GM18868 (cell line): ENCODE measurements at regions not wholly inside any gene's neighbourhood (a gene's known extent, or its start where the extent isn't known, plus 50 kb on each side); places are given as distances from the start of the nearest gene placed in this dataset.
"Not testable (repeated sequence)": the region's sequence is repeated elsewhere in the genome, so short reads cannot be mapped to it uniquely, and the experiment has no call there.

ENCODE experiments used
- ATAC-seq: cut with Tn5 transposase; IDR thresholded peaks from one replicate; pipeline ENCODE4 v1.9.1; 2021; ENCODE audit warnings: mild to moderate bottlenecking, moderate library complexity; ENCODE audit not compliant: unreplicated experiment

- ATAC-seq, result not testable (repeated sequence)
Measured at GRCh38 chr22:23443905-23444304, 136.2 kb downstream of the IGLL1 start.

GRCh38 chr22:23439581-23439980 lies 140.5 kb downstream of the IGLL1 start:
- not testable (repeated sequence) for ATAC-seq

DNA sequence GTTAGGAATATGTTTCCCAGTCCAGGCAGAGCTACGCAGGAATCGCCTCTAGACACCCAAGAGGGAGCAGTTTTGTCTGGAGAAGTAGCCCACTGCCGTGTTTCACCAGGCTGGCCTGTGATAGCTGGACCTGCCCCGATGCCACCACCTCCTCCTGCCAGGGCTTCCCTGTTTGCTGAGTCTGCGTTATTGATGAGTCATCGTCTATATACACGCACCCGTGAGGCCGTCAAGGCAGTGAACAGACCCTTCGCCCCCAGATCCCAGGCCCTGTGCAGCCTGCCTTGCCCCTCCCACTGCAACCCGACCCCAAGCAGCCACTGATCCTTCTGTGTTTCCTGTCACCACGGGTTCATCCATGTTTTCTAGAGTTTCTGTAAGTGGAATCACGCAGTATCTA lies 141.9 kb downstream of the IGLL1 start:
- no peak for ATAC-seq

- ATAC-seq, result no peak
Measured at GRCh38 chr22:23437779-23438178, 142.3 kb downstream of the IGLL1 start.

- not testable (repeated sequence) for ATAC-seq
Measured at GRCh38 chr22:23437107-23437395, 143.0 kb downstream of the IGLL1 start.

DNA sequence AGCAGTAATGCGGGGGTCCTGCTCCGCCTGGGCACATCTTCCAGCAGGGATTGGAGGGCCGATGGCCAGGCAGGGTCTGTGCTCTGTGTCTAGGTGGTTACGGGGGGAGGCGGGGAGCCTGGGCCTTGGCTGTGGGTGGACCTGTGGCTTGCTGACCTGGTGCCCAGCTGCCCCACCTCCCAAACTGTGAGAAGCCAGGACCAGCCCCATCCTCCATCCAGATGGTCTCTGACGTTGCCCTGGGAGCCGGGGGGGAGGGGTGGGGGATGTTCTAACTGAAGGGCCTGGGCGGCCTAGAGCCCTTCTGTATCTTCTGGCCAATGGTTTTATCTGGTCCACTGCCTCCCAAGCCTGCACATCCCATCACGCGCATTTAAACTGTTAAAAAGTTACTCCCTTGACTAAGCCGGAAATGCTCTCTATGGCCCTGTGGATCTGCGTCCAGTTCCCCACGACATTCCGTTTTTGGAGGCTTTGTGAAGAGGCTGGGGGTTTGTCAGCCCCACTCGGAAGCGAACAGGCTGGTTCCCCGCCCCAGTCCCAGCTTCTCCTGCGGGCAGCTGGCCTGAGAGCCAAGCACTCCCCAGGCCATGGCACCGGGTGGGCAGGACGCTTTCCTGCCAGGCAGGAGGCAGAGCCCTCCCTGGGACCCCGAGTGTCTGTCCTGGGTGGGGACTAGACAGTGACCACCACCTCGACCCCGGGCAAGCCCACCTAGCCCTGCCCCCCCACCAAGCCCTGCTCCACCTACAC lies 143.6 kb downstream of the IGLL1 start:
- ATAC-seq, result not testable (repeated sequence)

DNA sequence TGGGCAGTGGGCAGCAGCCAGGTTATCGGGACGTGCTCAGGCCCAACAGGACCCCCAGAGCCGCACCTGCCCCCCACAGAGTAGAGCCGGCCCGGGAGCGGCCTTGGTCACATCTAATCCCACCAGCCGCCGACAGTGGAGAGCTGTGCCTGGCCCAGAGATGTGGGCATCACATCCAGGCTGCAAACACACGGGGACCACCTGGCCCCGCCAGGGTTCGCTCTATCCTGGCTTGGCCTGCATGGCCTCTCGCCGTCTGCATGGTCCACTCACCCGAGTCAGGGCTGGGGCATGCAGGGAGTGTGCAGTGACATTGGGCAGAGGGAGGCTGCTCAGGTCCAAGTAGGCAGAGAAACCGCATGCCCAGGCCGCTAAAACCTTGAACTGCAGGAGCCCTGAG lies 144.9 kb downstream of the IGLL1 start:
- not testable (repeated sequence) for ATAC-seq

DNA sequence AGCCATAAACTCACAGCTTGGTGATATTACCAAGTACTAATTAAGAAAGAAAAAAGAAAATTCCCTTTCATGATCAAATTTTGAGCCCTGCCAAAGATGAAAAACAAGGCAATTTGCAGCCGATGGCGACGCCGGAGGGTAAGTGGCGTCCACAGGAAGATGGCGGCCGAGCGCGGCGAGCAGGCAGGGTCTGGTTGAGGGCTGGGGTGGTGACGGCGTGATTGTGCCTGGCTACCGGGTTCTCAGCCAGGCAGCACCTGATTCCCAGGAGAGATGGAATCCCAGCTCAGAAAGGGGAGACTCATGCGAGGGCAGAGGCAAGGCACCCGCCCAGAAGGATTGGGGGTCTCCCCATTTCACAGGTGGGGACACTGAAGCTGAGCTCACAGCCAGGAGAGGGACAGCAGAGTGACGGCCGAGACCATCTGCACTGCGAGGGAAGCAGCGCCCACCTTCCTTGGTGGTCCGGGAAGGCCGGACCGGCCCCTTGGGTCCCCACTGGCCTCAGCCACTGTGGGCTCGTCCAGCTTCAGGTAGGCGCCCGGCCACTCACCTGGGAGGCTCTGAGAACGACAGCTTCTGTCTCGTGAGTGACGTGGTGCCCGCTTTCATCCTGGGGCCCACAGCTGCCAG lies 145.8 kb downstream of the IGLL1 start:
- not testable (repeated sequence) for ATAC-seq

DNA sequence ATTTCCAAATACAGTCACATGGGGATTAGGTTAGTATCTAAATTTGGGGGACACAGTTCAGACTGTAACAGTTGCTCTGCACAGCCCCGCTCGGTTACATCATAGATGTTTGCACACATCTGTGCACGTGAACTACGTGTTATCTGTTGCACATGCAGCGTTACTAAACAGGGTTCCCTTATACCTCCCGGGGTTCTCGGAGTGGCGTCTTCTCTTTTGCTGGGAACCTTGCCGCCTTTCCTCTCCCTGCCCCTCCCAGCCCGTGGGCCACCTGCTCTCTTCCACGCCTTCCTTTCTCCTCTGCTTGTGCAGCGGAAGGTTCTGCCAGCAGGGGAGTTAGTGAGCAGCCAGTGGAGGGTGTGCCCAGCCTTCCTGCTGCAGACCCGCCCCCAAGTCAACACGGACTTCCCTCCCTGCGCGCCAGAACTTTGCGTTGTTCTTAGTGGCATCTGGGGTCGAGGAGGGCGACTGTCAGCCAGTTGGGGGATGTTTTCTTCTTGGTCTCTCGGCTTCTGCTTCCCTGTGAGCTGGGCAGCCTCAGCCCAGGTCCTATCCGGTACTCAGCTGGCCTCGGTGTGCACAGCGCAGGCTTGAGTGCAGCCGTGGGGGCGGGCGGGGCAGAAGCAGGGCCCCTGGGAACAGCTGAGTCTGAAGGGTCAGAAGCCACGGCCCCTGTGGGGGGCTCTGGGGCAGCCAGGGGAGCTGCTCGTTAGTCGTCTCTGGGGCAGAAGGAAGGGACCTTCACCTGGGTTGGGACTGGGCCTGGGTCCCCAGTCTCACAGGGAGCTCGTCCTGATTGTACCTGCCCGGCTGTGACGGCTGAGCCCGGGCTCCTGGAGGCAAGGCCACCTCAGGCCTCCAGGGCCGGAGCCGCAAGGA lies 146.7 kb downstream of the IGLL1 start:
- ATAC-seq, result not testable (repeated sequence)

DNA sequence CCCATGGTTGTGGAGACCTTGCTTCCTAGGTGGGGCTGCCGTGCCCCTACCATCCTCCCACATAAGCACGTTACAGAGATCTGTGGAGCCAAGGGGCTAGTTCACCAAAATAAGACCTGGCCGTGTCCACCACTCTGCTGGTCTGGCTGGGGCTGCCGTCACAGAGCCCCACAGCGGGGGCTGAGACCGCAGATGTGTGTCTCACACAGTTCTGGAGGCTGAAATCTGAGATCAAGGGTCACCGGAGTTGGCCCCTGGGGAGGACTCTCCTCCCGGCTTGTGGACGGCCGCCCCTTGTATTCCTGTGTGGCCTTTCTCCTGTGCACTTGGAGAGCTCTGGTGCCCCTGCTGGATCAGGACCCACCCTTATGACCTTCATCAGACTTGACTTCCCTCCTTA lies 147.4 kb downstream of the IGLL1 start:
- not testable (repeated sequence) for ATAC-seq

DNA sequence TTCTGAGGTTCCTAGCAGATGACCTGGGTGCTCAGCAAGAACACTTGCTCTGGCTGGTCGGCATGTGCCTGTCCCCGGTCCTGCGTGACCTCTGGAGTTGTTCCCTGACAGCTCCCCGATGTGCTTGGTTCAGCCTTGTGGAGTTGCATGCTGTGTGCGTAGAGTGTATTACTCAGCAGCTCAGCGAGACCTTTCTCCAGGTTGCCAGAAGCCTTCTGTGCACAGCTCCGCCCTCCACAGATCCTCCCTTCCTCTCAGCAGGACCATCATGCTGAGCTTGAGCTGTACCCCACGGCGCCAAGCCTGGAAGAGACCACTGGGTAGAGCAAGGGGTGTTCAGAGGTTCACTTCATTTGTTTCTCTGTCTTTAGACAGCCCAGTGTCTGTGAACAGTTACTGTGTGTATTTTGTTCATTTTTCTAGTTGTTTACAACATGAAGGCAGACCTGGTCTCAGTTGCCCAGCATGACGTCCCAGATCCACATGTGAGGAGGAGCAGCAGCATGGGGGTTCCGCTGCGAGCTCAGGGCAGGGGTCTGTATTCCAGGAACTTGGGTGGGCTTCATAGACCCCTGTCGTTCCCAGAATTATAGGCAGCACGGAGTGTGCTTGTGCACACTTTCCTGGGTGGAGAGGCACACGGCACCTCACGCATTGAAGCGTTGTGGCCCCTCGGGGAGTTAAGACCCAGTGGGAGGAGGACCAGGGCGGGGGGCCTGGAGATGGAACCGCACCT lies 148.6 kb downstream of the IGLL1 start:
- no peak for ATAC-seq

- ATAC-seq, result not testable (repeated sequence)
Measured at GRCh38 chr22:23424551-23425068, 155.5 kb downstream of the IGLL1 start.

- no peak for ATAC-seq
Measured at GRCh38 chr22:23424031-23424430, 156.1 kb downstream of the IGLL1 start.

DNA sequence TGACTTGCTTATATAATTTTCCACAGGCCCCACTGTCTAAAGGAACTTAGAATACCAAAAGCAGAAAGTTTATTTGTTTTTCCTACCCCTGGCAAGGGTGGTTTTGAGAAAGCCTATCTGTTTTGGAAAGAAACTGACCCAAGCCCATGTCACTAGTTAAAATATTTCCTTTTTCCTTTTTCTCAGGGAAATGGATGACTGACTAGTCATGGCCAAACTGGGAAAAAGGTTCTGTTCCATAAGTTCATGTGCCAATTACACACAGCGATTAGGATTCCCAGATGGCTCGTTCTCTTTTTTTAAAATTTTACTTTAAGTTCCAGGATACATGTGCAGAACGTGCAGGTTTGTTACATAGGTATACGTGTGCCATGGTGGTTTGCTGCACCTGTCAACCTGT lies 157.8 kb downstream of the IGLL1 start:
- ATAC-seq, result not testable (repeated sequence)

GRCh38 chr22:23421300-23421699 lies 158.8 kb downstream of the IGLL1 start:
- not testable (repeated sequence) for ATAC-seq

GRCh38 chr22:23419931-23420330 lies 160.2 kb downstream of the IGLL1 start:
- no peak for ATAC-seq

DNA sequence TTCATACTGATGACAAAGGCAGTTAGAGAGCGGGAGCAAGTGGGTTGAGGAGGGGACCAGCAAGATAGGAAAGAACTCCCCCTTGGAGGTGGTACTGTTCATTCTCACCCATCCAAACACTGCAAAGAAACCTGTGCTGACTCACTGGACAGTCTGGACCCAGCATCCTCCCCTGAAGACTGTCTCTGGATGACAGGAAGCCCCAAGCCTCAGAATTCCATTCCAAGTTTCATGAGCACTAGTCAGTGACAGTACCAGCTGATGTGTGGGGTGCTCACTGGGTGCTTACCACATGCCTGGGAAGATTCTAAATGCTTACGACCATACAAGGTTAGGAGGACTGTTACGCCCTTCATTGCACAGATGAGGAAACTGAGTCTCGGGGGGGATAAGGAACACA lies 160.9 kb downstream of the IGLL1 start:
- no peak for ATAC-seq

- ATAC-seq, result no peak
Measured at GRCh38 chr22:23418159-23418788, 161.8 kb downstream of the IGLL1 start.

DNA sequence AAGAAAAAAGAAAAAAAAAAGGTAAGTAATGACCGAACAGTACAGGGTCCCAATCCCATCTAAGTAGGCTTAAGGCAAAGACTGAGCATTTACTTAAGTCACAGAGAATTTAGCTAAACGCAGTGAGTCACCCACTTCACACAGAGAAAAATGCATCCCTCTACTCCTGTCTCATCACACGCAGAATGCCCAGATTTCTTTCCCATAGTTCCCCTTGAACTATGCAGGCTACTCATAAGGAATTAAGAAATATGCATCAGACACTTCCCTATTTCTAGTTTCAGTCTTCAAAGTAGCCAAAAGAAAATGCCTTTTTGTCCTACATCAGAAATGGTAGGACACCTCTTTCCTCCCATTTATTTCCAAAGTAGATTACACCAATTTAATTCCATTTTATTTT lies 162.8 kb downstream of the IGLL1 start:
- not testable (repeated sequence) for ATAC-seq

GRCh38 chr22:23416169-23416690 lies 163.9 kb downstream of the IGLL1 start:
- not testable (repeated sequence) for ATAC-seq
